ENCODE measurements at regions not wholly inside any gene's neighbourhood (a gene's known extent, or its start where the extent isn't known, plus 50 kb on each side); places are given as distances from the start of the nearest gene placed in this dataset.

GRCh38 chr5:2011481-2012411, 129.0 kb upstream of the IRX4 start:
- H2AFZ ChIP-seq (ENCODE audit: low read length): no peak overlapping the region
- no peaks in the 10 kb centered on the region; the same call in 1 of the 2 replicates for H3K9me3 ChIP-seq (ENCODE audit: insufficient read depth, low read depth, low read length)
- H3K36me3 ChIP-seq (ENCODE audit: insufficient read depth, low read length): no peaks in the 10 kb centered on the region
- no peaks in the 10 kb centered on the region for H3K4me1 ChIP-seq (ENCODE audit: insufficient read depth, low read length, poor library complexity, severe bottlenecking)
- H3K9ac ChIP-seq (ENCODE audit: low read depth, low read length, poor library complexity, severe bottlenecking): no peak overlapping the region
- H4K20me1 ChIP-seq (ENCODE audit: insufficient read depth, low read length, poor library complexity, severe bottlenecking): no peaks in the 10 kb centered on the region
- H3K4me3 ChIP-seq (ENCODE audit: low read length, poor library complexity, severe bottlenecking): no peak overlapping the region
- H3K4me2 ChIP-seq (ENCODE audit: low read depth, low read length, poor library complexity, severe bottlenecking): no peak overlapping the region
- TF ChIP-seq EZH2phosphoT487 (IDR thresholded peaks at IDR 0.05; ENCODE audit: borderline replicate concordance): no peak
- TF ChIP-seq CTCF (conservative IDR thresholded peaks at IDR 0.05; ENCODE audit: low read length): no peak
- H3K27me3 ChIP-seq (ENCODE audit: insufficient read depth, low read length, poor library complexity, severe bottlenecking): no peaks in the 10 kb centered on the region
- H3K9me2 ChIP-seq (replicated peaks; ENCODE audit: low read depth, low read length): no peaks in the 10 kb centered on the region
- H3F3A ChIP-seq (ENCODE audit: low read depth): no peaks in the 10 kb centered on the region
- no peaks in the 10 kb centered on the region for H3K79me2 ChIP-seq (ENCODE audit: insufficient read depth, low read length)

GRCh38 chr5:2010940-2011339, 128.2 kb upstream of the IRX4 start:
- Histone ChIP-seq H3K27me3 (ENCODE audit: insufficient read depth, low read length, poor library complexity, severe bottlenecking) (no peaks in the 10 kb centered on the region), H3K9me2 (replicated peaks; ENCODE audit: low read depth, low read length) (no peaks in the 10 kb centered on the region), H3K79me2 (ENCODE audit: insufficient read depth, low read length) (no peaks in the 10 kb centered on the region), H2AFZ (ENCODE audit: low read length) (no peak overlapping the region), H3F3A (ENCODE audit: low read depth) (no peaks in the 10 kb centered on the region), H3K9me3 (ENCODE audit: insufficient read depth, low read depth, low read length) (no peaks in the 10 kb centered on the region; the same call in 1 of the 2 replicates), H4K20me1 (ENCODE audit: insufficient read depth, low read length, poor library complexity, severe bottlenecking) (no peaks in the 10 kb centered on the region), H3K36me3 (ENCODE audit: insufficient read depth, low read length) (no peaks in the 10 kb centered on the region), H3K4me2 (ENCODE audit: low read depth, low read length, poor library complexity, severe bottlenecking) (no peak overlapping the region), H3K4me3 (ENCODE audit: low read length, poor library complexity, severe bottlenecking) (no peak overlapping the region), H3K4me1 (ENCODE audit: insufficient read depth, low read length, poor library complexity, severe bottlenecking) (no peaks in the 10 kb centered on the region), H3K9ac (ENCODE audit: low read depth, low read length, poor library complexity, severe bottlenecking) (no peak overlapping the region)
- TF ChIP-seq EZH2phosphoT487 (IDR thresholded peaks at IDR 0.05; ENCODE audit: borderline replicate concordance) (no peak), CTCF (conservative IDR thresholded peaks at IDR 0.05; ENCODE audit: low read length) (no peak)

- H3K36me3 ChIP-seq (ENCODE audit: insufficient read depth, low read length): no peaks in the 10 kb centered on the region
- H3K4me2 ChIP-seq (ENCODE audit: low read depth, low read length, poor library complexity, severe bottlenecking): no peak overlapping the region
- H3K27me3 ChIP-seq (ENCODE audit: insufficient read depth, low read length, poor library complexity, severe bottlenecking): no peaks in the 10 kb centered on the region
- H2AFZ ChIP-seq (ENCODE audit: low read length): no peak overlapping the region
- no peaks in the 10 kb centered on the region for H3K4me1 ChIP-seq (ENCODE audit: insufficient read depth, low read length, poor library complexity, severe bottlenecking)
- H3K4me3 ChIP-seq (ENCODE audit: low read length, poor library complexity, severe bottlenecking): no peak overlapping the region
- no peaks in the 10 kb centered on the region for H3F3A ChIP-seq (ENCODE audit: low read depth)
- no peak overlapping the region for H3K9ac ChIP-seq (ENCODE audit: low read depth, low read length, poor library complexity, severe bottlenecking)
- TF ChIP-seq EZH2phosphoT487 (IDR thresholded peaks at IDR 0.05; ENCODE audit: borderline replicate concordance): no peak
- TF ChIP-seq CTCF (conservative IDR thresholded peaks at IDR 0.05; ENCODE audit: low read length): no peak
- H3K9me2 ChIP-seq (replicated peaks; ENCODE audit: low read depth, low read length): no peaks in the 10 kb centered on the region
- H4K20me1 ChIP-seq (ENCODE audit: insufficient read depth, low read length, poor library complexity, severe bottlenecking): no peaks in the 10 kb centered on the region
- H3K9me3 ChIP-seq (ENCODE audit: insufficient read depth, low read depth, low read length): no peaks in the 10 kb centered on the region; the same call in 1 of the 2 replicates
- no peaks in the 10 kb centered on the region for H3K79me2 ChIP-seq (ENCODE audit: insufficient read depth, low read length)
These were observed 127.5 kb upstream of the IRX4 start for GRCh38 chr5:2009986-2010914.

Data from Loucy (cell line).